Endothelial cell of umbilical vein (primary cell): ENCODE measurements at regions not wholly inside any gene's neighbourhood (a gene's known extent, or its start where the extent isn't known, plus 50 kb on each side); places are given as distances from the start of the nearest gene placed in this dataset.
A peak's percentile ranks its signal among the peaks of the same experiment; 100 is the strongest.

Experiments
- BruUV-seq: library from RNA; stranded (reverse); fragments of 400-500 nt; replicated peaks from 2 replicates; lab custom pipeline; 2021; lab: Mats Ljungman, UMichigan
- CTCF ChIA-PET: fragments of 300-600, 350-600 bp; sonication (Branson Sonifier 250); formaldehyde crosslinking; loops from one replicate; lab custom pipeline; 2021; ENCODE audit warnings: antibody characterized with exemption, inconsistent platforms; lab: Charles Lee
- POLR2A ChIA-PET: fragments of 300-600, 350-600 bp; sonication (Branson Sonifier 250); formaldehyde crosslinking; loops from one replicate; lab custom pipeline; 2021; ENCODE audit warnings: antibody characterized with exemption, inconsistent platforms; lab: Charles Lee
- DNase-seq: peaks from one replicate; pipeline ENCODE4 v3.0.0-alpha.2; 2011; ENCODE audit warnings: low read depth, low spot score
- FAIRE-seq: peaks from 2 replicates; lab custom pipeline; 2011; peaks lifted over from hg19 to GRCh38; lab: Jason Lieb, UNC
- H2AFZ ChIP-seq: 2 replicates; pipeline ENCODE4 v1.6.0; 2012; ENCODE audit warnings: low read depth, low read length, control low read depth, inconsistent platforms
- H3K27ac ChIP-seq: 2 replicates; pipeline ENCODE4 v1.5.1; 2011; ENCODE audit warnings: low read depth, mild to moderate bottlenecking, control low read depth, low read length, moderate library complexity; ENCODE audit not compliant: insufficient read depth
- H3K27me3 ChIP-seq, 2 experiments: 2 replicates each; pipeline versions ENCODE4 v1.6.0 to v1.6.1; 2011; ENCODE audit warnings: low read length in 2 of 2, mixed read lengths in 1 of 2; ENCODE audit not compliant: control insufficient read depth in 2 of 2, insufficient read depth in 2 of 2
- H3K36me3 ChIP-seq, 2 experiments: 2 replicates in 1 of 2; 3 replicates in 1 of 2; pipeline ENCODE4 v1.5.1; 2011; ENCODE audit warnings: low read length in 2 of 2, mild to moderate bottlenecking in 1 of 2, moderate library complexity in 1 of 2; ENCODE audit not compliant: control insufficient read depth in 2 of 2, insufficient read depth in 2 of 2; ENCODE audit errors: extremely low read depth in 1 of 2
- H3K4me1 ChIP-seq: 3 replicates; pipeline ENCODE4 v1.5.1; 2011; ENCODE audit warnings: mild to moderate bottlenecking, low read length; ENCODE audit not compliant: control insufficient read depth, insufficient read depth; ENCODE audit errors: extremely low read depth
- H3K4me2 ChIP-seq: 2 replicates; pipeline ENCODE4 v1.6.1; 2011; ENCODE audit warnings: low read length, control low read depth, mixed read lengths; ENCODE audit not compliant: insufficient read depth
- H3K4me3 ChIP-seq, 3 experiments: fragments of 200-600 bp in 1 of 3; sonication (generic), shearing (Covaris generic) in 1 of 3; replicated peaks in 1 of 3; 2 replicates each; pipeline ENCODE4 v1.5.1; 2011 to 2016; ENCODE audit warnings: control low read depth in 3 of 3, low read length in 3 of 3, mild to moderate bottlenecking in 2 of 3, inconsistent platforms in 1 of 3, low read depth in 1 of 3, moderate library complexity in 1 of 3; ENCODE audit not compliant: insufficient read depth in 1 of 3
- H3K79me2 ChIP-seq: 2 replicates; pipeline ENCODE4 v1.6.0; 2012; ENCODE audit warnings: low read length, inconsistent platforms; ENCODE audit not compliant: control insufficient read depth, insufficient read depth
- H3K9ac ChIP-seq: replicated peaks from 2 replicates; pipeline ENCODE3; 2011; ENCODE audit warnings: low read length, control low read depth; ENCODE audit not compliant: insufficient read depth; ENCODE audit errors: extremely low read depth
- H3K9me1 ChIP-seq: replicated peaks from 3 replicates; pipeline ENCODE4 v1.6.0; 2011; ENCODE audit warnings: mild to moderate bottlenecking, low read length; ENCODE audit not compliant: control insufficient read depth, insufficient read depth; ENCODE audit errors: extremely low read depth
- H3K9me3 ChIP-seq: replicated peaks from 2 replicates; pipeline ENCODE4 v1.5.1; 2012; ENCODE audit warnings: low read length, inconsistent platforms; ENCODE audit not compliant: control insufficient read depth, insufficient read depth
- H4K20me1 ChIP-seq: replicated peaks from 2 replicates; pipeline ENCODE3; 2011; ENCODE audit warnings: mild to moderate bottlenecking, low read length; ENCODE audit not compliant: control insufficient read depth, insufficient read depth; ENCODE audit errors: extremely low read depth
- EZH2 ChIP-seq: IDR thresholded peaks from 2 replicates; pipeline ENCODE4 v1.6.1; 2012; ENCODE audit warnings: borderline replicate concordance, low read depth, mild to moderate bottlenecking, moderate library complexity, low read length, inconsistent platforms; ENCODE audit not compliant: severe bottlenecking
- FOS ChIP-seq: IDR thresholded peaks from 2 replicates; pipeline ENCODE4 v1.6.1; 2011; ENCODE audit warnings: mild to moderate bottlenecking, low read length, moderate library complexity, borderline replicate concordance; ENCODE audit not compliant: insufficient read depth
- GATA2 ChIP-seq: IDR thresholded peaks from 2 replicates; pipeline ENCODE4 v1.7.0; 2011; ENCODE audit warnings: low read depth, mild to moderate bottlenecking, moderate library complexity, mixed read lengths, low read length; ENCODE audit not compliant: insufficient read length, insufficient read depth
- JUN ChIP-seq: IDR thresholded peaks from 2 replicates; pipeline ENCODE4 v1.6.1; 2011; ENCODE audit warnings: borderline replicate concordance, low read depth; ENCODE audit not compliant: insufficient read length, insufficient read depth
- MYC ChIP-seq: IDR thresholded peaks from one replicate; pipeline ENCODE4 v1.6.1; 2011; ENCODE audit warnings: mild to moderate bottlenecking, low read depth, low read length
- POLR2A ChIP-seq: IDR thresholded peaks from 2 replicates; pipeline ENCODE4 v1.6.1; 2012; ENCODE audit warnings: low read depth, mild to moderate bottlenecking, control low read depth, low read length
- POLR2AphosphoS5 ChIP-seq: IDR thresholded peaks from 2 replicates; pipeline ENCODE4 v1.6.1; 2012; ENCODE audit warnings: low read depth, mild to moderate bottlenecking, control low read depth, low read length, moderate library complexity; ENCODE audit not compliant: insufficient read depth
- dilution Hi-C: fragments of 300-500 bp; cut with MboI; formaldehyde crosslinking; loops from one replicate; pipeline ENCODE4 v1.15.0; 2019; ENCODE audit warnings: low sequenced_read_pairs; ENCODE audit not compliant: extremely low pct_ligation_motif_present
- intact Hi-C: fragments of 100-400 bp; cut with micrococcal nuclease; formaldehyde crosslinking; loops from one replicate; pipeline ENCODE4 v1.10.0; 2022
- TF ChIP-seq, protein P1 (sequence below), 2 donors: IDR thresholded peaks; 1 replicate in 1 of 2; 2 replicates in 1 of 2; pipeline ENCODE4 v1.5.1; 2011; ENCODE audit warnings: low read length in 2 of 2, mild to moderate bottlenecking in 2 of 2, moderate library complexity in 2 of 2, control low read depth in 1 of 2, inconsistent platforms in 1 of 2, low read depth in 1 of 2; ENCODE audit not compliant: insufficient read depth in 1 of 2; ENCODE audit errors: extremely low read depth in 1 of 2
- TF ChIP-seq, protein P2 (sequence below): IDR thresholded peaks from 2 replicates; pipeline ENCODE4 v1.6.1; 2011; ENCODE audit not compliant: insufficient read depth, insufficient read length

DNA sequence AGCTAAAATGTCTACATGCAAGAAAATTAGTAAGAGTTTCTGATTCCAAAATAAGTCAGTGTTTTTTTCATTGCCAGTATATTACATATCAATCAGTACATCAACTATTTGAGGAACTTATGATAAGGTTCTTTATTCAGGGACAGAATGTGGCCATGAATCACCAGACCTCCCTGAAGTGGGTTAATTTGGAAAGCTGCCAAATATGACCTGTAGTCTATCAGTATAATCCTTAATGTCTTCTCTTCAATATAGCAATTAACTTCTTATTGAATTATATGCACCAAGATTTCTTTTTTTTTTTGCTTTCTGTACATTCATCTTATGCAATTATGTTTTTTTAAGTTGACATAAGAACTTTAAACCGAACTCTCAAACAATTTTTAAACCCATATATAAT lies 714.5 kb upstream of the POT1 start:
- peak; percentile 49 for FAIRE-seq

More for the DNA sequence above, 714.5 kb upstream of the POT1 start:
- dilution Hi-C loops (no loop called here), intact Hi-C loops (no loop called here)
- POLR2A ChIA-PET: no interaction called here
- Histone ChIP-seq H2AFZ (no peak overlapping the region), H3K27ac (no peak overlapping the region), H3K27me3 (no peaks in the 10 kb centered on the region), H4K20me1 (no peaks in the 10 kb centered on the region), H3K36me3 (no peaks in the 10 kb centered on the region), H3K4me2 (no peak overlapping the region), H3K4me1 (no peaks in the 10 kb centered on the region), H3K9me1 (no peaks in the 10 kb centered on the region), H3K4me3 (no peak overlapping the region), H3K9me3 (no peaks in the 10 kb centered on the region), H3K9ac (no peak overlapping the region), H3K79me2 (no peaks in the 10 kb centered on the region)
- no peak for DNase-seq
- CTCF ChIA-PET: no interaction called here
- TF ChIP-seq MYC (no peak), FOS (no peak), EZH2 (no peak), JUN (no peak), POLR2AphosphoS5 (no peak), POLR2A (no peak), GATA2 (no peak)
- TF ChIP-seq, protein P1, sequence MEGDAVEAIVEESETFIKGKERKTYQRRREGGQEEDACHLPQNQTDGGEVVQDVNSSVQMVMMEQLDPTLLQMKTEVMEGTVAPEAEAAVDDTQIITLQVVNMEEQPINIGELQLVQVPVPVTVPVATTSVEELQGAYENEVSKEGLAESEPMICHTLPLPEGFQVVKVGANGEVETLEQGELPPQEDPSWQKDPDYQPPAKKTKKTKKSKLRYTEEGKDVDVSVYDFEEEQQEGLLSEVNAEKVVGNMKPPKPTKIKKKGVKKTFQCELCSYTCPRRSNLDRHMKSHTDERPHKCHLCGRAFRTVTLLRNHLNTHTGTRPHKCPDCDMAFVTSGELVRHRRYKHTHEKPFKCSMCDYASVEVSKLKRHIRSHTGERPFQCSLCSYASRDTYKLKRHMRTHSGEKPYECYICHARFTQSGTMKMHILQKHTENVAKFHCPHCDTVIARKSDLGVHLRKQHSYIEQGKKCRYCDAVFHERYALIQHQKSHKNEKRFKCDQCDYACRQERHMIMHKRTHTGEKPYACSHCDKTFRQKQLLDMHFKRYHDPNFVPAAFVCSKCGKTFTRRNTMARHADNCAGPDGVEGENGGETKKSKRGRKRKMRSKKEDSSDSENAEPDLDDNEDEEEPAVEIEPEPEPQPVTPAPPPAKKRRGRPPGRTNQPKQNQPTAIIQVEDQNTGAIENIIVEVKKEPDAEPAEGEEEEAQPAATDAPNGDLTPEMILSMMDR (IDR thresholded peaks at IDR 0.05; ENCODE audit: extremely low read depth in 1 of 2, insufficient read depth in 1 of 2, low read depth in 1 of 2, low read length in 2 of 2): no peak
- TF ChIP-seq, protein P2, sequence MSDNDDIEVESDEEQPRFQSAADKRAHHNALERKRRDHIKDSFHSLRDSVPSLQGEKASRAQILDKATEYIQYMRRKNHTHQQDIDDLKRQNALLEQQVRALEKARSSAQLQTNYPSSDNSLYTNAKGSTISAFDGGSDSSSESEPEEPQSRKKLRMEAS: no peak
- BruUV-seq: no TSS peak
